ENCODE measurements at regions not wholly inside any gene's neighbourhood (a gene's known extent, or its start where the extent isn't known, plus 50 kb on each side); places are given as distances from the start of the nearest gene placed in this dataset.

DNA sequence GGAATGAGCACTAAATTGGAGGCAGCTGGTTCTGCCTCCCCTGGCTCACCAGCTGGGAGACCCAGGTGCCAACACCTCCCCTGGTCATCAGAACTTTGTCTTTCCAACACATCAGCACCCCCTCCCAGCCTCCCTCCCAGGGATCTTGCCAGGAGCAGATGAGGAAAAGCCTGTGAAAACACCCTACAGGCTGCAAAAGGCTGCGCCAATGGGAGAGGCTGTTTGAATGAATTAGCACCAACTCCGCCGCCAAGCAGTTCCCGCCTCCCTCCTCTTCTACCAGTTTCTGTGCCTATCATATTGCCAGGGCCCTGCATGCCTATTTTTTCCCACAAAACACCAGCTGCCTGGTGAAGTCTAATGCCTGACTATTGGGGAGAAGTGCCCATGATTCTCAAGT is 137.0 kb downstream of the AIPL1 start:
- ChIA-PET POLR2A (no interaction called here), CTCF (ENCODE audit: low intra/inter-chr PET ratio) (no interaction called here)
- Histone ChIP-seq H3K4me2 (ENCODE audit: insufficient read depth, low read length) (no peak overlapping the region), H3K9ac (ENCODE audit: insufficient read depth in 1 of 2, low read depth in 2 of 2, low read length in 2 of 2) (no peak overlapping the region), H3K79me2 (ENCODE audit: control insufficient read depth, insufficient read depth, low read length) (no peaks in the 10 kb centered on the region), H2AFZ (ENCODE audit: low read depth, low read length) (no peak overlapping the region), H3K9me1 (ENCODE audit: control insufficient read depth, insufficient read depth, low read length) (no peaks in the 10 kb centered on the region), H3K36me3 (ENCODE audit: control insufficient read depth, insufficient read depth, low read length) (no peaks in the 10 kb centered on the region), H3K27ac (ENCODE audit: extremely low read depth, low read depth, low read length) (no peak overlapping the region), H3K9me3 (replicated peaks; ENCODE audit: control insufficient read depth, insufficient read depth, low read depth, low read length) (no peaks in the 10 kb centered on the region), H3K4me3 (no peak overlapping the region), H3K4me1 (replicated peaks in 1 of 2; ENCODE audit: control insufficient read depth in 2 of 2, insufficient read depth in 2 of 2, low read length in 2 of 2) (no peaks in the 10 kb centered on the region), H3K27me3 (ENCODE audit: control insufficient read depth in 2 of 2, insufficient read depth in 2 of 2, low read length in 2 of 2) (no peaks in the 10 kb centered on the region), H4K20me1 (replicated peaks; ENCODE audit: control insufficient read depth, insufficient read depth, low read length) (no peaks in the 10 kb centered on the region)
- no peak for FAIRE-seq
- no peak for ATAC-seq
- TF ChIP-seq CBX1 (IDR thresholded peaks at IDR 0.05; ENCODE audit: low read depth) (no peak), KDM1A (IDR thresholded peaks at IDR 0.05) (no peak), PHB2 (IDR thresholded peaks at IDR 0.05; ENCODE audit: low read depth) (no peak), CBFA2T3 (IDR thresholded peaks at IDR 0.05) (no peak), U2AF1 (optimal IDR thresholded peaks at IDR 0.05; ENCODE audit: low read depth, low read length) (no peak), SNRNP70 (optimal IDR thresholded peaks at IDR 0.05; ENCODE audit: low read depth, low read length) (no peak), CSDE1 (IDR thresholded peaks at IDR 0.05) (no peak), HMGN3 (IDR thresholded peaks at IDR 0.05; ENCODE audit: borderline replicate concordance, extremely low read depth, insufficient read length, low read depth, low read length) (no peak), NCOA1 (IDR thresholded peaks at IDR 0.05; ENCODE audit: low read depth) (no peak)
- TF ChIP-seq, protein P1, sequence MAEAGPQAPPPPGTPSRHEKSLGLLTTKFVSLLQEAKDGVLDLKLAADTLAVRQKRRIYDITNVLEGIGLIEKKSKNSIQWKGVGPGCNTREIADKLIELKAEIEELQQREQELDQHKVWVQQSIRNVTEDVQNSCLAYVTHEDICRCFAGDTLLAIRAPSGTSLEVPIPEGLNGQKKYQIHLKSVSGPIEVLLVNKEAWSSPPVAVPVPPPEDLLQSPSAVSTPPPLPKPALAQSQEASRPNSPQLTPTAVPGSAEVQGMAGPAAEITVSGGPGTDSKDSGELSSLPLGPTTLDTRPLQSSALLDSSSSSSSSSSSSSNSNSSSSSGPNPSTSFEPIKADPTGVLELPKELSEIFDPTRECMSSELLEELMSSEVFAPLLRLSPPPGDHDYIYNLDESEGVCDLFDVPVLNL (CRISPR knock-in tag; IDR thresholded peaks at IDR 0.05; ENCODE audit: low read depth) = no peak
- no peak for DNase-seq (ENCODE audit: extremely low read depth in 1 of 4, low spot score in 3 of 4)
- BruUV-seq (replicated peaks) = no TSS peak
- intact Hi-C loops (cut with micrococcal nuclease) (no loop called here), in situ Hi-C loops (cut with MboI) (no loop called here)
- WGBS (ENCODE audit: insufficient coverage, low coverage, missing lambda C conversion rate) = 0% methylated on average over 3 of the region's 4 CpGs

Data from K562 (cell line).